ENCODE measurements at regions not wholly inside any gene's neighbourhood (a gene's known extent, or its start where the extent isn't known, plus 50 kb on each side); places are given as distances from the start of the nearest gene placed in this dataset.

DNA sequence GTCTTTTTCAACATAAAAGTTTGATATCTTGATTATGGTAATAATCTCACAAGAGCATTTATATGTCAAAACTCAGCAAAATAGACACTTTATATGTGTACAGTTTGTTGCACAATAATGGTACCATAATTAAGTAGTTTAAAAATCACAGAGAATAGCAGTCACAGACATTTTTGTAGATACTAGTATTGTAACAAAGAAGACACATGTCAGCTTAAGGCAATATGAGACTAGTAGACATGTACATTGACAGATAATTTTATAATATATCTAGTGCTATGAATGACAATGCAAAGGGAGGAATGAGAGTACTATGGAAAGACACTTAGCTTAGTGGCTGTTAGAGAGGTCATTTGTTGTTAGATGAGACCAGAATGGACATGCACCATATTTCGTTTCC is 1490.6 kb upstream of the CDH6 start:
- Histone ChIP-seq H2BK5ac (ENCODE audit: low read depth, low read length) (no peak overlapping the region), H4K20me1 (replicated peaks in 1 of 2; ENCODE audit: control insufficient read depth in 1 of 2, insufficient read depth in 2 of 2, low read length in 2 of 2) (no peaks in the 10 kb centered on the region), H3K27me3 (replicated peaks in 1 of 4; ENCODE audit: control insufficient read depth in 3 of 4, extremely low read depth in 1 of 4, insufficient read depth in 3 of 4, low read length in 3 of 4) (no peaks in the 10 kb centered on the region), H2AFZ (ENCODE audit: low read length) (no peak overlapping the region), H3K9ac (replicated peaks in 1 of 4; ENCODE audit: extremely low read depth in 1 of 4, low read depth in 3 of 4, low read length in 3 of 4) (no peak overlapping the region), H3K23ac (ENCODE audit: insufficient read length) (no peak overlapping the region), H3K79me2 (ENCODE audit: control insufficient read depth in 1 of 2, insufficient read depth in 2 of 2, low read length in 2 of 2) (no peaks in the 10 kb centered on the region), H3K4me2 (ENCODE audit: insufficient read depth in 1 of 2, low read depth in 2 of 2, low read length in 2 of 2) (no peak overlapping the region), H2BK120ac (replicated peaks; ENCODE audit: low read depth, low read length) (no peak overlapping the region), H3K27ac (ENCODE audit: low read depth, low read length) (no peak overlapping the region), H3K14ac (ENCODE audit: insufficient read length) (no peak overlapping the region), H3K9me3 (ENCODE audit: insufficient read depth in 2 of 2, low read depth in 1 of 2, low read length in 1 of 2) (no peaks in the 10 kb centered on the region; a peak in 1 of 4 replicates), H4K8ac (ENCODE audit: extremely low read depth, insufficient read depth, low read length) (no peak overlapping the region), H3K4me1 (replicated peaks in 1 of 4; ENCODE audit: control insufficient read depth in 3 of 4, insufficient read depth in 4 of 4, low read length in 3 of 4) (no peaks in the 10 kb centered on the region), H3K79me1 (ENCODE audit: low read depth, low read length) (no peaks in the 10 kb centered on the region), H3K4ac (replicated peaks; ENCODE audit: insufficient read length, low read depth, low read length) (no peak overlapping the region), H3K36me3 (ENCODE audit: control insufficient read depth in 2 of 4, insufficient read depth in 4 of 4, low read length in 3 of 4) (no peaks in the 10 kb centered on the region), H3K18ac (ENCODE audit: extremely low read depth, low read length) (no peak overlapping the region), H4K5ac (ENCODE audit: insufficient read length, low read depth, low read length) (no peak overlapping the region), H2BK12ac (ENCODE audit: low read depth, low read length) (no peak overlapping the region), H3K4me3 (ENCODE audit: extremely low read depth in 1 of 4, insufficient read depth in 2 of 4, low read depth in 3 of 4, low read length in 4 of 4) (no peak overlapping the region), H2BK15ac (ENCODE audit: low read length) (no peak overlapping the region), H3K23me2 (ENCODE audit: low read depth, low read length) (no peaks in the 10 kb centered on the region), H2AK5ac (ENCODE audit: low read depth, low read length) (no peak overlapping the region), H3K56ac (replicated peaks; ENCODE audit: insufficient read length, low read depth, low read length) (no peak overlapping the region), H2BK20ac (ENCODE audit: low read length) (no peak overlapping the region), H4K91ac (replicated peaks; ENCODE audit: insufficient read length, low read length) (no peak overlapping the region)
- WGBS, 2 experiments (ENCODE audit: extremely low coverage in 1 of 2, insufficient coverage in 1 of 2, insufficient read length in 1 of 2, insufficient replicate concordance in 2 of 2, low coverage in 1 of 2, low lambda C conversion rate in 2 of 2, missing lambda C conversion rate in 1 of 2): 94% methylated on average over 1 of the region's 1 CpG; no CpG with 5 or more reads in 1 of the 2 experiments
- no peak for DNase-seq (ENCODE audit: low read depth in 1 of 2, low spot score in 2 of 2)
- ChIA-PET POLR2A (ENCODE audit: partially characterized antibody) (no interaction called here), CTCF (ENCODE audit: partially characterized antibody) (no interaction called here)
- no peak for FAIRE-seq
- TF ChIP-seq CTBP2 (IDR thresholded peaks at IDR 0.05; ENCODE audit: borderline replicate concordance, insufficient read depth, insufficient read length, low read length) (no peak), CHD1 (IDR thresholded peaks at IDR 0.05; ENCODE audit: low read depth, low read length) (no peak), EZH2 (IDR thresholded peaks at IDR 0.05; ENCODE audit: low read depth, low read length, severe bottlenecking) (no peak)

All from H1 (cell line).